Activated naive CD4-positive, alpha-beta T cell treated with anti-CD3 and anti-CD28 coated beads for 36 hours (primary cell): ENCODE measurements at regions not wholly inside any gene's neighbourhood (a gene's known extent, or its start where the extent isn't known, plus 50 kb on each side); places are given as distances from the start of the nearest gene placed in this dataset.

Experiments used
- CTCF ChIA-PET: fragments of 350-600 bp; sonication (Branson Sonifier 250); formaldehyde crosslinking; loops from one replicate; lab custom pipeline; 2021; ENCODE audit warnings: antibody characterized with exemption; lab: Charles Lee
- DNase-seq: peaks from one replicate; pipeline ENCODE4 v3.0.0-alpha.2; 2020
- H3K27ac Mint-ChIP-seq: one replicate; pipeline ENCODE4 v1.8.0; 2021; ENCODE audit warnings: mild to moderate bottlenecking, mixed read lengths
- H3K27me3 Mint-ChIP-seq: one replicate; pipeline ENCODE4 v1.8.0; 2021; ENCODE audit warnings: low read depth, mixed read lengths
- H3K36me3 Mint-ChIP-seq: one replicate; pipeline ENCODE4 v1.8.0; 2021; ENCODE audit warnings: low read depth, mixed read lengths
- H3K4me1 Mint-ChIP-seq: one replicate; pipeline ENCODE4 v1.8.0; 2021; ENCODE audit warnings: low read depth, mixed read lengths
- H3K4me3 Mint-ChIP-seq: one replicate; pipeline ENCODE4 v1.8.0; 2021; ENCODE audit warnings: mild to moderate bottlenecking, moderate library complexity, mixed read lengths
- H3K9me3 Mint-ChIP-seq: one replicate; pipeline ENCODE4 v1.8.0; 2021; ENCODE audit warnings: mixed read lengths
- intact Hi-C: fragments of 100-400 bp; cut with micrococcal nuclease; formaldehyde crosslinking; loops from one replicate; pipeline ENCODE4 v1.15.1; 2023

DNA sequence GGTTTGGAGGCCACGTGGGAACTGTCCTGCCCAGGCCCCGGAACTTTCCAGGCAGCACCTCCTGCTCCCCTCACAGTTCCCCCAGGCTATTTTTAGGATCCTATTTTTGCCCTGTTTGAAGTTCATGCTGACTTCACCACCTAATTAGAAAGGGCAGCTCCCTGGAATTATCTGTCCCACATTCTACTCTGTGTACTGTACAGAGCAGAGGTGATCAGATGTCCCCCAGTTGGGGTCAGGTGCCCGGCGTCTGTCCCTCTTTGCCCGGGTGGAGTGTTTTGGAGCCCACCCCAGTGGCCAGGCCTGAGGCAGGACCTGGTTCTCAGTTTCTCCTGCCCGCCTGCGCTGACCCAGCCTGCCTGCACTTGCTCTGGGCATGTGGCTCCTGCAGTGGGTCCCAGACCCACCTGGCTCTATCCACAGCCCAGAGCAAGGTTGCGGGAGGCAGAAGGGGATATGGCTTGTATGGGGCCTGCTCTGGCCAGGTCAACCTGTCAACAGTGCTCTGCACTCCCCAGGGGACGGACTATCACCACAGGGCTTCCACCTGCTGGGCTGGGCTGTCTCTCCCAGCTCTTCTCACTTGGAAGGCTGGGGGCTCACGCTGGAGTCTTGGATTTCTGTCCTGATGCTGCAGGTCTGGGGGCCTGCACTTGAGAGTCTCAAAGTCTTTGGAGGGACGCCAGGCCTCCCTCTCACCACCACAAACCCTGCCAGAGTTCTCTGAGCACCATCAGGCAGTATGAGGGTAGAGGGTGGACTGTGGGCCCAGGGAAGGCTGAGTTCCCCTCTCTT, 268.3 kb downstream of the GADD45G start:
- no peaks in the 10 kb centered on the region for H3K4me1 Mint-ChIP-seq
- no peaks in the 10 kb centered on the region for H3K36me3 Mint-ChIP-seq
- DNase-seq = no peak
- H3K27me3 Mint-ChIP-seq = no peaks in the 10 kb centered on the region
- H3K4me3 Mint-ChIP-seq = no peak overlapping the region
- CTCF ChIA-PET = no interaction called here
- intact Hi-C loops = no loop called here
- no peaks in the 10 kb centered on the region for H3K9me3 Mint-ChIP-seq
- no peak overlapping the region for H3K27ac Mint-ChIP-seq

DNA sequence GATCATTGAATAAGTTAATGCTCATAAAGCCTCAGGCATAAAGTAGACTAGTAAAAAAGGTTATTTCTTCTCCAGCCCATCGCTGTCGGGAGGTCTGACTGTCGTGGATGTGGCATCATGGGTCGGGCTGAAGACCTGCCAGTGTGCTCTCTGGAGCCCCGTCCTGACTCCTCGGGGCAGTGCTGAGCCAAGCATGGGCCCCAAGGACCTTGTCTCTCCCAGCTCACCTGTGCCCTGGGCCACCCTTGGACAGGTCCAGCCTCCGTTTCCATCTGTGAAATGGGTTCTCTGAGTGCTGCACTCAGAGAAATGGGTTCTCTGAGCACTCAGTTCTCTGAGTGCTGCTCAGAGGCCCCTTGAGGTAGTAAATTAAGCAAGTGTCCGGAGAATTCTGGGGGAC, 269.0 kb downstream of the GADD45G start:
- H3K27me3 Mint-ChIP-seq = no peaks in the 10 kb centered on the region
- intact Hi-C loops = no loop called here
- H3K4me1 Mint-ChIP-seq = no peaks in the 10 kb centered on the region
- no peak overlapping the region for H3K4me3 Mint-ChIP-seq
- no peak for DNase-seq
- no peaks in the 10 kb centered on the region for H3K36me3 Mint-ChIP-seq
- CTCF ChIA-PET = no interaction called here
- H3K27ac Mint-ChIP-seq = no peak overlapping the region
- H3K9me3 Mint-ChIP-seq = no peaks in the 10 kb centered on the region

DNA sequence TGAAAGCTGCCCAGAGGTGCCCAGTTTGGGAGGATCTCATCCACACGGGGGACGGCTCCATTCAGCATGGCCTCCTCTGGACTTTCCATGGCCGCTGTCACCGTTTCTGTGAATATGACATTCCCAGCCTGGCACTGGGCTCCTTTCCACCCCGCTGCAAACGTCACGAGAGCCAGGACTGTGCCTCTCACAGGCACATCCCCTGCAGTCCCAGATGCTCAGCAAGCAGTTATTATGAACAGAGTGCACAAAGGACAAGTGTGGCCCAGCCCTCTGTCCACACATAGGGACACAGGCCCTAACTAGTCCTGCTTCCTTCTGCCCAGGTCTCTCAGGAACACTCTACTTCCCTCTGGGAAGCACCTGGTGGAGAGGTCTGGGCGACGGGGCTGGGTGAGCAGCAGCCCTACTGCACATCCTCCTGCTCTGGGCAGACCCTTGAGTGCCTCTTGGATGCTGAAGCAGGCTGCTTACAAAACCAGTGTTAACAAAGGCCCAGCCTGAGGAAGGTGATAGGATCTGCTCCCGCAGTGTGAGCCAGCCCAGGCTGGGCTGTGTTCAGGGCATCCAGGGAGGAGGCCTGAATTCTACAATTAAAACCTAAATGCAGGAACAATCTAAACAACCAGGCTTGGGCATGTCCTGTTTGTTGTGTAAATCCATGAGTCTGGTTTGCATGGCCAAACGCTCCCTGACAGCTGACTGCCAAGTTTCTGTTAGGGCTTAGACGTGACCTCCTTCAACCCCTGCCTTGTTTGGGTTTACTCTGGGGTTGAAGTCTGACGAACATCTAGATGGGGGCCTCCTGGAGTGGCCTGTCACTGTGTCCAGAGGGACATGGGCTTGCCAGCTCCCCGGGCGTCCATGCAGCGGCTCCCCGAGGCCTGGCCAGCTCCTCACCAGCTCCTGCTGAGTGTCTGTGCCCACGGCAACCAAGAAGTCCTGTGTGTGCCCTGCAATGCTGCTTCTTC, 269.8 kb downstream of the GADD45G start:
- H3K4me1 Mint-ChIP-seq = no peaks in the 10 kb centered on the region
- no peaks in the 10 kb centered on the region for H3K9me3 Mint-ChIP-seq
- no peaks in the 10 kb centered on the region for H3K27me3 Mint-ChIP-seq
- H3K27ac Mint-ChIP-seq = no peak overlapping the region
- CTCF ChIA-PET = interaction anchor here (1.2 kb wide), 1 partner anchor 271 kb away, joined by 4 read pairs; no protein-coding TSS in a partner anchor
- no peaks in the 10 kb centered on the region for H3K36me3 Mint-ChIP-seq
- no peak for DNase-seq
- intact Hi-C loops = loop anchor here (5.0 kb wide), 1 partner anchor 272 kb away; no protein-coding TSS in a partner anchor
- H3K4me3 Mint-ChIP-seq = no peak overlapping the region

DNA sequence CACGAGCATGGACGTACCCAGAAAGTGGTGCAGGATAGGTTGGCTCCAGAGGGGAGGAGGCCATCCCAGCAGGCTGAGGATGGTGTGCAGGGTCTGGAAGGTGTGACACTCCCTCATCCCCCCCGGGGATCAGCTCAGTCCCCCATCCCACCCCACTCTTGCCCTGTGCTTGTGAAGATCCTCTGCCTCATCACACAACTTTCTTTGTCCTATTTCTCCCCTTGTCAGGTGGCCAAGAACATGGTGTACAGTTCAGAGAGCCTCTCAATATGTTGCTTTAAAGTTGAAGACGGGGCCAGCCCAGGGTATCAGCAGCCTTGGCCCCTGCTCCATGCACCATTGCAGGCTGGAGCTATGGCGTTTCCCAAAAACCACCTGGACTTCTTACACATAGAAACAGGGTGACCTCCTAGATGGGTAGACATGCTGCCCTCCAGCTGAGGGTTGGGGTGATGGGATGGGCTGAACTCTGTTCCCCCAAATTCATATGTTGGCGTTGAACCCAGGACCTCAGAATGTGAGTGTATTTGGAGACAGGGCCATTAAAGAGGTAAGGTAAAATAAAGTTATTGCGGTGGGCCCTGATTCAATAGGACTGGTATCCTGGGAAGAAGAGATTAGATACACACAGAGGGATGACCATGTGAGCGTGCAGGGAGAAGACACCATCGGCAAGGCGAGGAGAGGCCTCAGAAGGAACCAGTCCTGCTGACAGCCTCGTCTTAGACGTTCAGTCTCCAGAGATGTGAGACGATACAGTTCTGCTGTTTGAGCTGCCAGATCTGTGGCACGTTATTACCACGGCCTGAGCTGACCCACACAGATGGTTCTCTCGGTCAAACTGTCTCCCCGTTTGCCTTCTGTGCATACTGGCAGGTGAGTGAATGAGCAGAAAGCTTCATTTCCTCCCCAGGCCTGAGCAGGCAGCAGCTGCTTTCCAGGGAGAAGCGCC, 272.5 kb downstream of the GADD45G start:
- Mint-ChIP-seq H3K4me3 (no peak overlapping the region), H3K4me1 (no peaks in the 10 kb centered on the region), H3K36me3 (no peaks in the 10 kb centered on the region), H3K9me3 (no peaks in the 10 kb centered on the region), H3K27ac (no peak overlapping the region), H3K27me3 (no peaks in the 10 kb centered on the region)
- CTCF ChIA-PET = interaction anchor here (1.2 to 1.6 kb wide), 2 partner anchors 274 to 279 kb away, joined by 3 read pairs; no protein-coding TSS in a partner anchor
- no peak for DNase-seq
- intact Hi-C loops = loop anchor here (5.0 kb wide), 1 partner anchor 275 kb away; no protein-coding TSS in a partner anchor

DNA sequence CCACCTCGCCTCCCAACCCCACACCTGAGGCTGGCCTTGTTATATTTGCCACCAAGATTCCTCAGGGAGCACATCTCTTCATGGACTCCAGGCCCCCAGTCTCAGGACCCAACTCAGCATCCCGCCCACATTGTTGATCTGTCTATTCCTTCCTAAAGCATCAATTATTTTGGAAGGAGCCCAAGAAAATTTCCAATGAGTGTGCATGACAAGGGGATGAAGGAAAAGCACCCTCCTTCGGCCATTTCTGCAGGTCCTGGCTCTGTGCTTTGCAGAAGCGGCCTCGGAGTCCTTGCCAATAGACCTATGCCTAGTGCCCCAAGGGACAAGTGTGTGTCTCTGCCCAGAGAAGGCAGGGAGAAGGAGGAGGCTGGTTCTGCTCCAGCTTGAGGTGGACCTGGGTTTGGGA, 273.2 kb downstream of the GADD45G start:
- intact Hi-C loops = loop anchor here (5.0 kb wide), 1 partner anchor 276 kb away; no protein-coding TSS in a partner anchor
- CTCF ChIA-PET = interaction anchor here (1.2 to 1.6 kb wide), 2 partner anchors 274 to 280 kb away, joined by 3 read pairs; no protein-coding TSS in a partner anchor
- Mint-ChIP-seq H3K9me3 (no peaks in the 10 kb centered on the region), H3K27ac (no peak overlapping the region), H3K4me1 (no peaks in the 10 kb centered on the region), H3K27me3 (no peaks in the 10 kb centered on the region), H3K36me3 (no peaks in the 10 kb centered on the region), H3K4me3 (no peak overlapping the region)
- no peak for DNase-seq

DNA sequence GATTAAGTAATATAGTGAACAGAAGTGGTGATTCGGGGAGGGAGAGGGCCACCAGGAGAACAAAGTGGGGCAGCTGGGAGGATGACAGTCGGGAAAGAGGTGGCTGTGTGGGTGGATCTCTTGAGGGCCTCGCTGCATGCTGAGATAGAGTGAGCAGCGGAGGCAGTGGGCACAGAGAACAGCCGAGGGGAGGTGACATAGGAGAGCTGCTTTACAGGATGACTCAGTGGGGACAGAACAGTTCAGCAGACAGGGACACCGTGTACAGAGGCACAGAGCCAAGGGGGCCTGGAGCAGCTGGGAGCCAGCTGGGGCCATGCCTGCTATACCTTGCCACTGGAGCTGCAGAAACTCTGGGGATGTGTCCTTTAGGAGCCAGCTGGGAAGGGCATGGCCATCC, 273.9 kb downstream of the GADD45G start:
- CTCF ChIA-PET = interaction anchor here (1.6 kb wide), 1 partner anchor 275 kb away, joined by 3 read pairs; no protein-coding TSS in a partner anchor
- no peak overlapping the region for H3K4me3 Mint-ChIP-seq

DNA sequence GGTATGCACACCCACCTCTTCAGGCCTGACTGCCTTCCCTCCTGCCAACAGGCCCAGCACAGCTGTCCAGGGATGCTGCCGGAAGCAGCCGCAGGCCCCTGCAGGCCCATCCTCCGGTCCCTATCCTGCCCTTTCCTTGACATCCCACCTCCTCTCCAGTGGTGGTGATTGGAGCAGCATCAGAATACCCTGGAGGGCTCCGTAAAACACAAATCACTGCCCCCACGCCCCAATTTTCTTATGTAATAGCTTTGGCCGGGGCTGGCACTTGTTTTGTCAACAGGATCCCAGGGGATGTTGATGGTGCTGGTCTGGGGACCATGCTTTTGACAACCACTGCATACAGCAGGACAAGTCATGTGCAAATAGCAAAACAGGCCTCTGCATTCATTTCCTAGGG, 274.5 kb downstream of the GADD45G start:
- H3K4me1 Mint-ChIP-seq = no peaks in the 10 kb centered on the region
- DNase-seq = no peak
- no peak overlapping the region for H3K27ac Mint-ChIP-seq
- no peak overlapping the region for H3K4me3 Mint-ChIP-seq
- no peaks in the 10 kb centered on the region for H3K27me3 Mint-ChIP-seq
- H3K9me3 Mint-ChIP-seq = no peaks in the 10 kb centered on the region
- intact Hi-C loops = loop anchor here (5.0 kb wide), 1 partner anchor 277 kb away; no protein-coding TSS in a partner anchor
- no peaks in the 10 kb centered on the region for H3K36me3 Mint-ChIP-seq
- CTCF ChIA-PET = no interaction called here

More for the DNA sequence above, 273.9 kb downstream of the GADD45G start:
- Mint-ChIP-seq H3K27ac (no peak overlapping the region), H3K9me3 (no peaks in the 10 kb centered on the region), H3K4me1 (no peaks in the 10 kb centered on the region), H3K36me3 (no peaks in the 10 kb centered on the region), H3K27me3 (no peaks in the 10 kb centered on the region)
- intact Hi-C loops = loop anchor here (5.0 kb wide), 1 partner anchor 276 kb away; no protein-coding TSS in a partner anchor
- no peak for DNase-seq

DNA sequence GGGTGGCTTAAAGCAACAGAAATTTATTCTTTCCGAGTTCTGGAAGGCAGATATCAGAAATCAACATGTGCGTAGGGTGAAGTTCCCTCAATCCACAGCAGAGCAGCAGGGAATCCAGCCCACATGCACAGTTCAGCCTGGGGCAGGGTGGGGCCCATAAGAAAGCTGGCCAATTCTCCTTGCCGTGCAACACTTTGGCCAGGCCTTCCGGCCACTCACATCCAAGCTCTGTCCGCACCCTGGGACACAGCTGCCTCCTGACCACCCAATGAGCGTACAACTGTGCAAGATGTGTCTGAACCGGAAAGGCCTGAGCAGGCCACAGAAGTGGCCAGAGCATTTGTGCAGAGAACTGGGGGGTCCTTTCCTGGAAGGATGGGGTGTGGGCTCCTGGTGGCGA, 274.9 kb downstream of the GADD45G start:
- no peaks in the 10 kb centered on the region for H3K27me3 Mint-ChIP-seq
- no peak overlapping the region for H3K4me3 Mint-ChIP-seq
- H3K36me3 Mint-ChIP-seq = no peaks in the 10 kb centered on the region
- CTCF ChIA-PET = no interaction called here
- no peak for DNase-seq
- no peaks in the 10 kb centered on the region for H3K9me3 Mint-ChIP-seq
- no peaks in the 10 kb centered on the region for H3K4me1 Mint-ChIP-seq
- intact Hi-C loops = loop anchor here (5.0 kb wide), 1 partner anchor 277 kb away; no protein-coding TSS in a partner anchor
- H3K27ac Mint-ChIP-seq = no peak overlapping the region

DNA sequence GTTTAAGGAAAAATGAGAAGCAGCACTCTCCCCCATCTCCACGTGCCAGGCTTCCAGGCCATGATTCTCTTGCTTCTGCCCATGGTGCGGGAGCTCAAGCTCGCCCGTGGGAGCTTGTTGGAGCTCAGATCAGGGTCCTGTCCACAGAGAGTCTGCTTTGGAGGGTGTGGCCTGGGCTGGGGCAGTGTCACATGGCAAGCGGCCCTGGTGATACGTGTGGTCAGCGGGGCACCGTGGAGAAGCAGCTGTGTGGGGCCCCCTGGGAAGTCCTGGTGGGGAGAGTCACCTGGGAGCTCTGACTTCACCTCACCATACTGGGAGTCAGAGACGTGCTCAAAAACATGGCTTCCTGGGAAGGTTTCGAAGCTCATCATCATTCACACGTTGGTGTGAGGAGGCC, 275.3 kb downstream of the GADD45G start:
- DNase-seq = no peak
- H3K4me3 Mint-ChIP-seq = no peak overlapping the region
- intact Hi-C loops = no loop called here
- no peaks in the 10 kb centered on the region for H3K9me3 Mint-ChIP-seq
- no peaks in the 10 kb centered on the region for H3K27me3 Mint-ChIP-seq
- no peaks in the 10 kb centered on the region for H3K4me1 Mint-ChIP-seq
- CTCF ChIA-PET = no interaction called here
- no peak overlapping the region for H3K27ac Mint-ChIP-seq
- H3K36me3 Mint-ChIP-seq = no peaks in the 10 kb centered on the region

DNA sequence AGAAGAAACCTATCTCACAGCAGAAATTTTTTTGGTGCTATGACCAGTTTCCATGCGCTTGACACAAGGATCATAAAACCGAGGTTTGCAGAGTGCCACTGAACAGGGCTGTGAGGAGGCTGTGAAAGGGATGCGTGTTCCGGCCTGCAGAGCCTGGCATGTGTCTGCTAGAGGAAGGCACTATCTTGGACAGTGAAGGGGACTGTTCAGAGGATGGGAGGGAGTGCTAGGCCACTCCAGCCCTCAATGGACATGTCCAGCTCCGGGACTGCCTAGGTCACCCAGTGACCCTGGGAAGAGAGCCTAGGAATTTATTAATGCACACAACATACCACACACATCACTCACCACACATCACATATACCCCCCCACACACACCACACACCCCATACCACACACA, 275.9 kb downstream of the GADD45G start:
- no peaks in the 10 kb centered on the region for H3K4me1 Mint-ChIP-seq
- H3K4me3 Mint-ChIP-seq = no peak overlapping the region
- no peaks in the 10 kb centered on the region for H3K36me3 Mint-ChIP-seq
- no peaks in the 10 kb centered on the region for H3K9me3 Mint-ChIP-seq
- intact Hi-C loops = no loop called here
- H3K27ac Mint-ChIP-seq = no peak overlapping the region
- CTCF ChIA-PET = no interaction called here
- no peaks in the 10 kb centered on the region for H3K27me3 Mint-ChIP-seq
- DNase-seq = no peak

DNA sequence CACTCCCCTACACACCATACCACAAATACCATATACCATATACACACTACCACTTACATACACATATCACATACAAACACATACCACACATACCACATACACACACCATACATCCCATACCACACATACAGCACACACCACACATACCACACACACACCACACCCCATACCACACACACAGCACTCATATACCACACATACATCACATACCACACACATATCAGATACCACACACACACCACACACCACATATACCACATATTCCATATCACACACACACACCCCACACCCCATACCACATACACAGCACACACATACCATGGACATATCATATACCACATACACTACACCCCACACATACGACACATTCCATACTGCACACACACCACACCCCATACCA, 276.6 kb downstream of the GADD45G start:
- no peaks in the 10 kb centered on the region for H3K9me3 Mint-ChIP-seq
- no peak overlapping the region for H3K4me3 Mint-ChIP-seq
- no peak for DNase-seq
- CTCF ChIA-PET = no interaction called here
- no peak overlapping the region for H3K27ac Mint-ChIP-seq
- intact Hi-C loops = no loop called here
- H3K36me3 Mint-ChIP-seq = no peaks in the 10 kb centered on the region
- H3K4me1 Mint-ChIP-seq = no peaks in the 10 kb centered on the region
- no peaks in the 10 kb centered on the region for H3K27me3 Mint-ChIP-seq
